Keratinocyte (primary cell): ENCODE measurements at regions not wholly inside any gene's neighbourhood (a gene's known extent, or its start where the extent isn't known, plus 50 kb on each side); places are given as distances from the start of the nearest gene placed in this dataset.

ENCODE experiments used
- CTCF ChIP-seq, 3 experiments: IDR thresholded peaks in 1 of 3; conservative IDR thresholded peaks in 1 of 3; optimal IDR thresholded peaks in 1 of 3; 2 replicates in 2 of 3; 3 replicates in 1 of 3; pipeline versions ENCODE3 to v1.5.1; 2011; ENCODE audit warnings: low read length in 3 of 3, mild to moderate bottlenecking in 3 of 3, moderate library complexity in 2 of 3, control low read depth in 1 of 3, inconsistent platforms in 1 of 3; ENCODE audit not compliant: insufficient read depth in 2 of 3; ENCODE audit errors: extremely low read depth in 1 of 3
- EZH2 ChIP-seq: IDR thresholded peaks from one replicate; pipeline ENCODE4 v1.6.1; 2012; ENCODE audit warnings: inconsistent platforms, mild to moderate bottlenecking, low read length, moderate library complexity

DNA sequence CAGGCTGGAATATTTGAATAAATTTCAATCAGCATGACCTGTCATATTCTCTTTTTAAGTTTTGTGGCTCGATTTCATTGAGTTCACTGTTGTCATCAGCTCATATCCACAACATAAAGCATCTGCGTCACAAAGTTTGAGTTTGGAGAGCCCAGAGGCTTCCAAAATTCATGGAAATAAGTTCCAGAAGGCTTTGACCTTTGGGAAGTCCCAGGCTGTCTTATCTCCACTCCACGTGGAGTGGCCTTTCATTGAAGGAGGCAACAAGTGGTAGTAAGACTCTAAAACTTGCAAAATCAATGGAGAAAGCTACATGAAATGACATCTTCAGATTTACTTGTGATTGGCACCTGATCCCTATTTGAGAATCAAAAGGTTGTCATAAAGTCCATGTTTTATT is 54.1 kb upstream of the UNC5C start:
- TF ChIP-seq CTCF (optimal IDR thresholded peaks at IDR 0.05 in 1 of 3, IDR thresholded peaks at IDR 0.05 in 1 of 3, conservative IDR thresholded peaks at IDR 0.05 in 1 of 3; ENCODE audit: extremely low read depth in 1 of 3, insufficient read depth in 2 of 3, low read length in 3 of 3) (no peak), EZH2 (no peak)
